Adrenal gland (tissue), 9 donors: ENCODE measurements at regions not wholly inside any gene's neighbourhood (a gene's known extent, or its start where the extent isn't known, plus 50 kb on each side); places are given as distances from the start of the nearest gene placed in this dataset.
"Not testable (repeated sequence)": the region's sequence is repeated elsewhere in the genome, so short reads cannot be mapped to it uniquely, and the experiment has no call there.

Experiments used
- DNase-seq, 7 donors: peaks; one replicate each; pipeline ENCODE4 v3.0.0-alpha.2; 2019 to 2020
- H3K27ac ChIP-seq, 5 donors: fragments of 200-600 bp; sonication (generic) in 4 of 5; 1 replicate in 3 of 5; 2 replicates in 2 of 5; pipeline versions ENCODE4 v1.5.1 to v1.8.0; 2016 to 2020; ENCODE audit warnings: mild to moderate bottlenecking in 1 of 5
- H3K27me3 ChIP-seq: fragments of 200-600 bp; 2 replicates; pipeline ENCODE4 v1.8.0; 2021
- H3K36me3 ChIP-seq, 2 donors: fragments of 200-600 bp; replicated peaks in 1 of 2; 1 replicate in 1 of 2; 2 replicates in 1 of 2; pipeline versions ENCODE4 v1.5.1 to v1.8.0; 2018 to 2022
- H3K4me1 ChIP-seq, 2 donors: fragments of 200-600 bp; replicated peaks in 1 of 2; 1 replicate in 1 of 2; 2 replicates in 1 of 2; pipeline versions ENCODE4 v1.5.1 to v1.8.0; 2018 to 2021
- H3K4me3 ChIP-seq, 4 donors: fragments of 200-600 bp; sonication (generic) in 3 of 4; one replicate each; pipeline ENCODE4 v1.5.1; 2016 to 2018
- H3K9me3 ChIP-seq, 3 donors: fragments of 200-600 bp; sonication (generic) in 1 of 3; replicated peaks in 1 of 3; 1 replicate in 2 of 3; 2 replicates in 1 of 3; pipeline versions ENCODE4 v1.5.1 to v1.8.0; 2016 to 2021
- POLR2A ChIP-seq, 2 donors: fragments of 450-650 bp; IDR thresholded peaks; one replicate each; pipeline ENCODE4 v1.6.1; 2017; ENCODE audit warnings: antibody characterized with exemption in 2 of 2, mild to moderate bottlenecking in 2 of 2, moderate library complexity in 1 of 2
- WGBS, 4 donors: extraction: QIAGEN DNeasy Blood & Tissue Kit in 2 of 4; methylation state at CpG; one replicate each; pipeline versions ENCODE4 v1.1.5 to v1.1.7; 2013 to 2017; 5-methylcytosine and 5-hydroxymethylcytosine counted together
- intact Hi-C, 2 donors: fragments of 100-400 bp; cut with DNase I; formaldehyde crosslinking; loops; one replicate each; pipeline versions ENCODE4 v1.14.1 to v1.15.0; 2022 to 2023
- TF ChIP-seq, protein P1 (sequence below), 6 experiments: fragments of 450-650 bp in 4 of 6; fragments of 200-600 bp in 2 of 6; sonication (generic) in 1 of 6; IDR thresholded peaks; 1 replicate in 5 of 6; 2 replicates in 1 of 6; pipeline versions ENCODE4 v1.5.1 to v1.8.0; 2016 to 2021; ENCODE audit warnings: antibody characterized with exemption in 6 of 6, mild to moderate bottlenecking in 2 of 6, moderate library complexity in 1 of 6
- donor health status: healthy with polysubstance abuse.
- donor health status: Bipolar disorder and iron deficiency.
- donor health status: DM: yes; HTN: yes; CAD: no.
- donor health status: DM: no; HTN: no; CAD: no.
- donor health status: DM: no; HTN: no; CAD: no.

DNA sequence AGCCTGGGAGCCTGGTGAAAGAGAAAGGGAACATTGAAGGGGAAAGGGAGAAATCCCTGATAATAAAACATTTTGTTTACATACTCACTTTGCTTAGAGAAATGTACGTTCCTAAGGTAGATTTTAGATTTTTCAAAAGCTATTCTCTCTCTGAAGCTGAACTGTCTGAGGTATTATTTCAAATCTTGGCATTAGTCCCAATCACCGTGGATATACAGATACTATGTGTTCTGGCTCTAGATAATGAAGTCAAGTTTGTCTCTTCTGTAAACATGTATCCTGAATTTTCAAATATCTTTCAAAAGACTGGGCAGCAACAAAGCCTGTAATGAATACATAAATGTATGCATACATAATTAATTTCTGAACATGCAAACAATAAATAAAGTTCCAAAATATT, 1104.2 kb upstream of the FAM98A start:
- H3K4me3 ChIP-seq = no peak overlapping the region
- DNase-seq = no peak
- TF ChIP-seq, protein P1, sequence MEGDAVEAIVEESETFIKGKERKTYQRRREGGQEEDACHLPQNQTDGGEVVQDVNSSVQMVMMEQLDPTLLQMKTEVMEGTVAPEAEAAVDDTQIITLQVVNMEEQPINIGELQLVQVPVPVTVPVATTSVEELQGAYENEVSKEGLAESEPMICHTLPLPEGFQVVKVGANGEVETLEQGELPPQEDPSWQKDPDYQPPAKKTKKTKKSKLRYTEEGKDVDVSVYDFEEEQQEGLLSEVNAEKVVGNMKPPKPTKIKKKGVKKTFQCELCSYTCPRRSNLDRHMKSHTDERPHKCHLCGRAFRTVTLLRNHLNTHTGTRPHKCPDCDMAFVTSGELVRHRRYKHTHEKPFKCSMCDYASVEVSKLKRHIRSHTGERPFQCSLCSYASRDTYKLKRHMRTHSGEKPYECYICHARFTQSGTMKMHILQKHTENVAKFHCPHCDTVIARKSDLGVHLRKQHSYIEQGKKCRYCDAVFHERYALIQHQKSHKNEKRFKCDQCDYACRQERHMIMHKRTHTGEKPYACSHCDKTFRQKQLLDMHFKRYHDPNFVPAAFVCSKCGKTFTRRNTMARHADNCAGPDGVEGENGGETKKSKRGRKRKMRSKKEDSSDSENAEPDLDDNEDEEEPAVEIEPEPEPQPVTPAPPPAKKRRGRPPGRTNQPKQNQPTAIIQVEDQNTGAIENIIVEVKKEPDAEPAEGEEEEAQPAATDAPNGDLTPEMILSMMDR (IDR thresholded peaks at IDR 0.05) = no peak
- no peak for TF ChIP-seq POLR2A (IDR thresholded peaks at IDR 0.05)
- H3K9me3 ChIP-seq = no peaks in the 10 kb centered on the region
- 28 to 43% (median 40%) methylated on average over 2 of the region's 2 CpGs for WGBS, 4 donors
- no peaks in the 10 kb centered on the region for H3K27me3 ChIP-seq
- no peak overlapping the region for H3K27ac ChIP-seq
- H3K36me3 ChIP-seq = no peaks in the 10 kb centered on the region
- H3K4me1 ChIP-seq = no peaks in the 10 kb centered on the region
- intact Hi-C loops = no loop called here

DNA sequence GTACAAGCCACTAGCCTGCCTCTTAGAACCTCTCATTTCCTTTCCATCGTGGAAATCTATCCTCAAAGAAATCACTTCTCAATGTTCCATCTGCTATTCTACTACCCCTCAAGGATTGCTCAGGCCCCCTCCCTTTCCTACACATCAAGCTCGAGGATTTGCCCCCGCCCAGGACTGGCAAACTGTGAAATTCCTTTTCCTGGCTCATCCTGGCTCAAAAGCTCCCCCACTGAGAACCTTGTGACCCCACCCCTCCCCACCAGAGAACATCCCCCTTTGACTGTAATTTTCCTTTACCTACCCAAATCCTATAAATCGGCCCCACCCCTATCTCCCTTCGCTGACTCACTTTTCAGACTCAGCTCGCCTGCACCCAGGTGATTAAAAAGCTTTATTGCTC, 1103.3 kb upstream of the FAM98A start:
- WGBS, 4 donors = 67 to 78% (median 72%) methylated on average over 6 of the region's 6 CpGs
- intact Hi-C loops, H3K27ac ChIP-seq: not testable (repeated sequence)

DNA sequence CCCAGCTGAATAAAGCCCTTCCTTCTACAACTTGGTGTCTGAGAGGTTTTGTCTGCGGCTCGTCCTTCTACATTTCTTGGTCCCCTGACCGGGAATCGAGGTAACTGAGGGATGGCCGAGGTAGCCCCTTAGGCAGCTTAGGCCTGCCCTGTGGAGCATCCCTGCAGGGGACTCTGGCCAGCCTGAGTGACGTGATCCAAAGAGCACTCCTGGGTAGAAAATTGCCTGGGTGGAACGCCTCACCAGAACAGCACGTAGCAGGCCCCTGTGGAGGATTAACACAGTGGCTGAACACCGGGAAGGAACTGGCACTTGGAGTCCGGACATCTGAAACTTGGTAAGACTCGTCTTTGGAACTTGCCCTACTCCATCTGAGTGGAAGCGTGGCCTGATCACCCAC, 1078.5 kb upstream of the FAM98A start:
- H3K27ac ChIP-seq, DNase-seq, intact Hi-C loops, H3K36me3 ChIP-seq, H3K9me3 ChIP-seq, H3K4me1 ChIP-seq, H3K27me3 ChIP-seq, H3K4me3 ChIP-seq: not testable (repeated sequence)
- WGBS, 4 donors = 82 to 88% (median 84%) methylated on average over 11 to 12 of the region's 12 CpGs

More for the DNA sequence above, 1103.3 kb upstream of the FAM98A start:
- H3K4me1 ChIP-seq, DNase-seq, H3K4me3 ChIP-seq, H3K27me3 ChIP-seq, H3K9me3 ChIP-seq, H3K36me3 ChIP-seq: not testable (repeated sequence)

DNA sequence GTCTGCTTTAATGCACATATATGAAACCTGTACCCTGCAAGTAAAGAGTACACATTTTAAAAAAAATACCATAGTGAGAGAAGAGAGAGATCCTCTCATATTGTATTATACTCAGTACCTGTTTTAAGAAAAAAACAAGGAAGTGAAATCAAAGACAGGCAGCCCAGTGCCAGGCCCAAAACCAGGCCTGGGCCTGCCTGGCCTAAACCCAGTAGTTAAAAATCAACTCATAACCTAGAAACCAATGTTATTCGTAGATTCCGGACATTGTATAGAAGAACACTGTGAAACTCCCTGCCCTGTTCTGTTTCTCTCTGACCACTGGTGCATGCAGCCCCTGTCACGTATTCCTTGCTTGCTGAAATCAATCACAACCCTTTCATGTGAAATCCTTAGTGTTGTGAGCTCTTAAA, 1078.0 kb upstream of the FAM98A start:
- H3K9me3 ChIP-seq, H3K27me3 ChIP-seq, H3K36me3 ChIP-seq, intact Hi-C loops, H3K4me1 ChIP-seq, H3K4me3 ChIP-seq, DNase-seq, H3K27ac ChIP-seq: not testable (repeated sequence)
- WGBS, 4 donors = 67 to 86% (median 74%) methylated on average over 3 of the region's 3 CpGs

DNA sequence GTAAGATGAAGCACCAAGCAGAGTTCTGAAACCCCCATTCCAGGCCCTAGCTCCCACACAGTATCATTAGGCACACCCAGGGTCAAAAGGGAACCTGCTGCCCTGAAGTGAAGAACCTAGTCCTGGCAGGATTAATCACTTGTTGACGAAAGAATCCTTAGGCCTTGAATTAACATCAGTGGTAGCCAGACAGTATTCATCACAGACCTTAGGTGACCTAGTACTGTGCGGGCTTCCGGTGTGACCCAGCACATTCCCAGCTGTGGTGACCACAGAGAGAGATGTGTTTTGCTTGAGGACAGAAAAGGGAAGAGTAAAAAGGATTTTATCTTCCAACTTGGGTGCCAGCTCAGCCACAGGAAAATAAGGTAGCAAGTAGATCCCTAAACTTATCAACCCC, 1071.4 kb upstream of the FAM98A start:
- intact Hi-C loops = no loop called here
- no peaks in the 10 kb centered on the region for H3K27me3 ChIP-seq

DNA sequence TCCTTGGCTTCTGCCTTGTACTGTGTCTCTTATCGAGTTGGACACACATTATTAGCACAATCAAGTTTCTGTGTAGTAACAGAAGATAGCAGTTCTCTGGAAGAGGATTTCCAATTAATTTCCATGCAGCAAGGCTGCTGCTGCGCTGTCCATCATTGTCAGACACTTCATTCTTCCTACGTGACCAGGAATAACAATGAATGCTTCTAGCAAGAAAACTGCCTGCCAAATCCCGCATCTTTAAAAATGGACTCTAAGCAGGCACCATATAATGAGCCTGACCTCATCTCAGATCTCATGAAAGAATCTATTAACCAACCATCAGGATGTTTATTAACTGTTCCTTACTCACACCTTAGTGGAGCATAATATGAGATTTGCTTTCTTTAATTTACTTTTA, 1067.7 kb upstream of the FAM98A start:
- Histone ChIP-seq H3K27ac (no peak overlapping the region), H3K36me3 (no peaks in the 10 kb centered on the region), H3K4me3 (no peak overlapping the region), H3K9me3 (no peaks in the 10 kb centered on the region), H3K27me3 (no peaks in the 10 kb centered on the region), H3K4me1 (no peaks in the 10 kb centered on the region)
- no peak for DNase-seq
- WGBS, 4 donors = 53 to 66% (median 55%) methylated on average over 4 of the region's 4 CpGs
- TF ChIP-seq POLR2A (IDR thresholded peaks at IDR 0.05) = no peak
- TF ChIP-seq, protein P1 (IDR thresholded peaks at IDR 0.05) = no peak
- intact Hi-C loops = no loop called here

More for the DNA sequence above, 1071.4 kb upstream of the FAM98A start:
- 58 to 72% (median 66%) methylated on average over 3 of the region's 3 CpGs for WGBS, 4 donors
- H3K4me3 ChIP-seq = no peak overlapping the region
- TF ChIP-seq POLR2A (IDR thresholded peaks at IDR 0.05) = no peak
- TF ChIP-seq, protein P1 (IDR thresholded peaks at IDR 0.05) = no peak
- no peaks in the 10 kb centered on the region for H3K36me3 ChIP-seq
- DNase-seq = no peak
- H3K9me3 ChIP-seq = no peaks in the 10 kb centered on the region
- no peaks in the 10 kb centered on the region for H3K4me1 ChIP-seq
- no peak overlapping the region for H3K27ac ChIP-seq
